ENCODE measurements at regions not wholly inside any gene's neighbourhood (a gene's known extent, or its start where the extent isn't known, plus 50 kb on each side); places are given as distances from the start of the nearest gene placed in this dataset.

GRCh38 chr5:33023649-33024048, 312.5 kb downstream of the NPR3 start:
- TF ChIP-seq, protein P1, sequence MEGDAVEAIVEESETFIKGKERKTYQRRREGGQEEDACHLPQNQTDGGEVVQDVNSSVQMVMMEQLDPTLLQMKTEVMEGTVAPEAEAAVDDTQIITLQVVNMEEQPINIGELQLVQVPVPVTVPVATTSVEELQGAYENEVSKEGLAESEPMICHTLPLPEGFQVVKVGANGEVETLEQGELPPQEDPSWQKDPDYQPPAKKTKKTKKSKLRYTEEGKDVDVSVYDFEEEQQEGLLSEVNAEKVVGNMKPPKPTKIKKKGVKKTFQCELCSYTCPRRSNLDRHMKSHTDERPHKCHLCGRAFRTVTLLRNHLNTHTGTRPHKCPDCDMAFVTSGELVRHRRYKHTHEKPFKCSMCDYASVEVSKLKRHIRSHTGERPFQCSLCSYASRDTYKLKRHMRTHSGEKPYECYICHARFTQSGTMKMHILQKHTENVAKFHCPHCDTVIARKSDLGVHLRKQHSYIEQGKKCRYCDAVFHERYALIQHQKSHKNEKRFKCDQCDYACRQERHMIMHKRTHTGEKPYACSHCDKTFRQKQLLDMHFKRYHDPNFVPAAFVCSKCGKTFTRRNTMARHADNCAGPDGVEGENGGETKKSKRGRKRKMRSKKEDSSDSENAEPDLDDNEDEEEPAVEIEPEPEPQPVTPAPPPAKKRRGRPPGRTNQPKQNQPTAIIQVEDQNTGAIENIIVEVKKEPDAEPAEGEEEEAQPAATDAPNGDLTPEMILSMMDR (IDR thresholded peaks at IDR 0.05), result no peak
- no peak for TF ChIP-seq POLR2A (IDR thresholded peaks at IDR 0.05)
- TF ChIP-seq EP300 (IDR thresholded peaks at IDR 0.05), result no peak

Measured in stomach (tissue), 4 donors.